ENCODE measurements at regions not wholly inside any gene's neighbourhood (a gene's known extent, or its start where the extent isn't known, plus 50 kb on each side); places are given as distances from the start of the nearest gene placed in this dataset.

DNA sequence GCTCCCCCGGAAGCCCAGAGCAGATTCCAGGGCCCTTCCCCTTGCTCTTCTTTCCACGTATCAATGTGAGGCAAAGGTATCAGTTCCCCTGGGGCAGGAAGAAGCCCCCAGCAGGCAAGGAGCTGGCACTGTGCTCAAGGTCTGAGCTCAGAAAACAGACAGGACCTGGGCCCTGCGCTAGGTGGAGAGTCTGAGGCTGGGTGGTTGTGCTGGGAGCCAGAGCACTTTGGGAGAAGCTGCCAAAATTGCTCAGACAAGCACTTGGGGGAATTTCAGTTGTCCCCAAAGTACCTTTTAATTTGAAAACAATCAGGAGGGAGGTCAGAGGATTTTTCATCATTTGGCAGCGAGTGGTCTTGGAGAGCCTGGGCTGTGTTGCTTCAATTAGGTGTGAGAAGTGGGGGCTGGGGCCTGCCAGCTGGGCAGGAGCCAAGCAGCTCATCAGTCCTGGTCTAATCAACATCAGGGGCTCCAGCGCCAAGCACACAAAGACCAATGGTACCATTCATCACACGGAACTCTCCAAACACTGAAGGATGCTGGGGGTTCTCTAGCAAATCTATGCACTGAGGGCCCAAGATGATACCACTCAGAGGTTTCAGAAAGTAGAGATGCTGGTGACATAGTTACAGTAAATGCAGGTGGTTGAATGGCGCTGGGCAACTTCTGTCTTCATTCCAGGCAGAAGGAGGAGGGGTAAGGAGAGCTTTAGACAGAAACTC is 176.5 kb downstream of the SNX18 start:
- no peaks in the 10 kb centered on the region for H3K27me3 ChIP-seq (ENCODE audit: control insufficient read depth, insufficient read depth, low read length)
- no peak overlapping the region for H3K9ac ChIP-seq (ENCODE audit: low read length)
- no peaks in the 10 kb centered on the region for H3K9me3 ChIP-seq (ENCODE audit: control insufficient read depth, insufficient read depth, low read depth, low read length)
- no peak overlapping the region for H3K4me3 ChIP-seq (ENCODE audit: low read depth, low read length)
- H3K27ac ChIP-seq (ENCODE audit: low read depth, low read length): no peak overlapping the region
- H3K36me3 ChIP-seq (ENCODE audit: control insufficient read depth, insufficient read depth, low read length): no peaks in the 10 kb centered on the region
- no peaks in the 10 kb centered on the region for H3K4me1 ChIP-seq (ENCODE audit: control insufficient read depth, insufficient read depth, low read length)

DNA sequence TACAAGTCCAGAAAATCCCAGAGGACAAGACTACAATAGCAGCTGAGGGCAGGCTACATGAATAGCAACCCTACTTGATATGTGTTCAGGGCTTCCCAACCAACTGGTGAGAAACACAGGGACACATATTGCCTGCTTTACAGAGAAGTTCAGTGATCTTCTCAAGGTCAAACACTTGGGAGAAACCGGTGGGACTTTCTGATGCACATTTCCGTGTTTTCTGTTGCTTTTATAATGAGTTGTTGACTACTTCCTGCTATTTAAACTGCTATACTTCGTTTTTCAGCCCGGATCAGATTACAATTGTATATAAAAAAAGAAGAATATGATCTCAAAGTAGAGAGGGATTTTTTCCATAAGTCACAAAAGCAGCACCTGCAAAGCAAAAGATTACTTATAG is 175.1 kb downstream of the SNX18 start:
- Histone ChIP-seq H3K9ac (ENCODE audit: low read length) (no peak overlapping the region), H3K9me3 (ENCODE audit: control insufficient read depth, insufficient read depth, low read depth, low read length) (no peaks in the 10 kb centered on the region), H3K4me1 (ENCODE audit: control insufficient read depth, insufficient read depth, low read length) (no peaks in the 10 kb centered on the region), H3K27me3 (ENCODE audit: control insufficient read depth, insufficient read depth, low read length) (no peaks in the 10 kb centered on the region), H3K36me3 (ENCODE audit: control insufficient read depth, insufficient read depth, low read length) (no peaks in the 10 kb centered on the region), H3K27ac (ENCODE audit: low read depth, low read length) (no peak overlapping the region), H3K4me3 (ENCODE audit: low read depth, low read length) (no peak overlapping the region)

DNA sequence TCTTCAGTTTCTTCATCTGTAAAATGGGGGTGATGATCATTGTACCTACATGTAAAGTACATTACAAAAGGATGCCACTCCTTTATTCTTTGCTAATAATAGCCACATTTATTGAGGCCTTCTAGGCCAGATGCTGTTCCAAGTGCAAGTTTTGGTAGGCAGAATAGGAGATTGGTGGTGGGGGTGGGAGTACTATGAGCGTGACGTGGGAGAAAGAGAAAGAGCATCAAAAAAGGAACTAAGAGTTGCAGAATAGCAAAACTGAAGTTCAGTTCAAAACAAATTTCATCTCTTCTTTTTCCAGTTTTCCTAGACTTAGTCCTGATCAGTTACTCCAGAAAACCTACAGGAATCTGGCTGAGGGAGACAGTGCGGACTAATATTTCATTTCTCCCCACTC is 174.1 kb downstream of the SNX18 start:
- Histone ChIP-seq H3K9me3 (ENCODE audit: control insufficient read depth, insufficient read depth, low read depth, low read length) (0 out of 2 replicates have a peak, but pooled peaks cover 2% of the 10 kb centered on the region), H3K4me3 (ENCODE audit: low read depth, low read length) (no peak overlapping the region), H3K27ac (ENCODE audit: low read depth, low read length) (no peak overlapping the region), H3K36me3 (ENCODE audit: control insufficient read depth, insufficient read depth, low read length) (no peaks in the 10 kb centered on the region), H3K4me1 (ENCODE audit: control insufficient read depth, insufficient read depth, low read length) (no peaks in the 10 kb centered on the region), H3K27me3 (ENCODE audit: control insufficient read depth, insufficient read depth, low read length) (no peaks in the 10 kb centered on the region), H3K9ac (ENCODE audit: low read length) (no peak overlapping the region)

DNA sequence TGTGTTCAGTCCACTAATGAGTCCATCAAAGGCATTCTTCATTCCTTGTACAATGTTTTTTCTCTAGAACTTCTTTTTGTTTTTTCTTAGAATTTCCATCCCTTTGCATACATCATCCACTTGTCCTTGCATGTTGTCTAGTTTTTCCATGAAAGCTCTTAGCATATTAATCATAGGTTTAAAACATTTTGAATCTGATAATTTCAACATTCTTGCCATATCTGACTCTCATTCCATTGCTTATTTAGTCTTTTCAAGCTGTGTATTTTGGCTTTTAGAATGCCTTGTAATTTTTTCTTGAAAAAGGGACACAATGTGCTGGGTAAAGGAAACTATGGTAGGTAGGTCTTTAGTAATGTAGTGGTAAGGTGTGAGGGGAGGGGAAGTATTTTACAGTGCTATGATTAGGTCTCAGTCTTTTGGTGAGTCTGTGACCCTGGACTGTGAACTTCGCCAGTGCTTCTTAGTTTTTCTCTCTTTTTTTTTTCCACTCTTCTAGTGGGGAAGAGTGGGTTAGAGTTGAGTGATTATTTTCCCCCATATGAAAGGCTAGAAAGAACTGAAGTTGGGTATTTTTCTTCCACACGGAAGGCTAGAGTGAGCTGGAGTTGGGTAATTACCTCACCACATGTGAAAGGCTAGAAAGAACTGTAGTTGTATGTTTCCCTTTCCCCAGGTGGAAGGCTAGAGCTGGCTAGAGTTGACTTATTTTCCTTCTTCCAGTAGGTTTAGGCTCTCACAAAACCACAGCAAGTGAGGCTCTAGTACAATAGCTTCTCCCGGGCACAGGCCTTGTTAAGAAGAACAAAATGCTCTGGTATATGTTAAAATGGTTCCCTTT is 172.1 kb downstream of the SNX18 start:
- H3K4me1 ChIP-seq (ENCODE audit: control insufficient read depth, insufficient read depth, low read length): no peaks in the 10 kb centered on the region
- no peaks in the 10 kb centered on the region for H3K36me3 ChIP-seq (ENCODE audit: control insufficient read depth, insufficient read depth, low read length)
- H3K27ac ChIP-seq (ENCODE audit: low read depth, low read length): no peak overlapping the region
- no peak overlapping the region for H3K9ac ChIP-seq (ENCODE audit: low read length)
- H3K9me3 ChIP-seq (ENCODE audit: control insufficient read depth, insufficient read depth, low read depth, low read length): 0 out of 2 replicates have a peak, but pooled peaks cover 5% of the 10 kb centered on the region
- no peaks in the 10 kb centered on the region for H3K27me3 ChIP-seq (ENCODE audit: control insufficient read depth, insufficient read depth, low read length)
- H3K4me3 ChIP-seq (ENCODE audit: low read depth, low read length): no peak overlapping the region

DNA sequence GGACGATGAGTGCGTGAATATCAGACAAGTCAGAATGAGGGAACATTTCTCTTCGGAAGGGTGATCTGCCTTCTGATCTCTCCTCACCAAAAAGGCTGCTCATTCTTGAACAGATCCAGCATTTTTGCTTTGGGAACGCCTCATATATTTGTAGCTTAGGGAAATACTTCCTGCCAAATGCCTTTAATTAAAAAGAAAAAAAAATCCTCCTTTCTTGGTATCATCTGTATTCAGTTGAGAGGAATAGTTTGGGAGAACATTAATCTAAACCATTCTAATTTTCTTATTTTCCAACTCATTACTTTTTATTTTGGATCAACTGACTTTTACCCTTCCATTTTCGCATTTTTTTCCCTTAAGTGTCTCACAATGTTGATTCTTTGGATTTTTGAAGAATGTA is 163.4 kb downstream of the SNX18 start:
- Histone ChIP-seq H3K4me3 (ENCODE audit: low read depth, low read length) (no peak overlapping the region), H3K36me3 (ENCODE audit: control insufficient read depth, insufficient read depth, low read length) (no peaks in the 10 kb centered on the region), H3K27me3 (ENCODE audit: control insufficient read depth, insufficient read depth, low read length) (no peaks in the 10 kb centered on the region), H3K27ac (ENCODE audit: low read depth, low read length) (no peak overlapping the region), H3K9ac (ENCODE audit: low read length) (no peak overlapping the region), H3K4me1 (ENCODE audit: control insufficient read depth, insufficient read depth, low read length) (no peaks in the 10 kb centered on the region), H3K9me3 (ENCODE audit: control insufficient read depth, insufficient read depth, low read depth, low read length) (no peaks in the 10 kb centered on the region)

DNA sequence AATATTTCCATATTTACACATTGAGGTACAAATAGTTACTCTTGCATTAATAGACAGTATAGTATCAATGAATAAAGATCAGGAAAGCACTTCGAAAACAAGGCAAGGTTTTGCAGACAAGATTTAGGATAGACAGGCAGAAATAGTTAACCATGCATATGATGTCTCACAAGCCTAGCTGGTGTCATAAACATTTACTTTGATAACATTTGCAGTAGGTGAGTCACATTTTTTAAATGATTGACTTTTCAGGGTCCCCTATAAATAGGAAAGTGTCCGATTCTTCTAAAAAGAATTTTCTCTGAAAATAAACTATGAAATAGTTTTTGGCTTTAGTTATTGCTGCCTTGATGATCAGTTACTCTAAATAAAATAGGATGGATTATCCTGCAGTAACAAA is 162.1 kb downstream of the SNX18 start:
- H3K4me3 ChIP-seq (ENCODE audit: low read depth, low read length): no peak overlapping the region
- H3K36me3 ChIP-seq (ENCODE audit: control insufficient read depth, insufficient read depth, low read length): no peaks in the 10 kb centered on the region
- no peaks in the 10 kb centered on the region for H3K9me3 ChIP-seq (ENCODE audit: control insufficient read depth, insufficient read depth, low read depth, low read length)
- H3K27ac ChIP-seq (ENCODE audit: low read depth, low read length): no peak overlapping the region
- H3K9ac ChIP-seq (ENCODE audit: low read length): no peak overlapping the region
- H3K4me1 ChIP-seq (ENCODE audit: control insufficient read depth, insufficient read depth, low read length): no peaks in the 10 kb centered on the region
- no peaks in the 10 kb centered on the region for H3K27me3 ChIP-seq (ENCODE audit: control insufficient read depth, insufficient read depth, low read length)

DNA sequence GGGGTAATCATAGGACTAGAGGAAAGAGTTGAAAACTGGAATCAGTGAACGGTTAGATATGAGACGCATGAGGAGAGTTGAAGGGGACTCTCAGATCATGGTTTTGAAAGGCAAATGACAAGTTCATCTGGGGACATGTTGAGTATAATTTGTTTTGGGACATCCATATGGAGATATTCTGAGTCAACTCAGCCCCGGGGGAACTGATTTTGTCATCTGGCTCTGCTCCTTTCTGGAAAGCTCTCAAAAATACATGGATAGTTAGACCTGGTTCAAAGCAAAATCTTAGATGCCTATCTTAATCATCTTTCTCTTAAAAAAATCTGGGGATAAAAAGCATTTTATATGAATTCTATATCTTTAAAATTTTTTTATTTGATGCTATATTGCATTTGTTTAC is 161.2 kb downstream of the SNX18 start:
- Histone ChIP-seq H3K9ac (ENCODE audit: low read length) (no peak overlapping the region), H3K36me3 (ENCODE audit: control insufficient read depth, insufficient read depth, low read length) (no peaks in the 10 kb centered on the region), H3K9me3 (ENCODE audit: control insufficient read depth, insufficient read depth, low read depth, low read length) (peaks cover 4% of the 10 kb centered on the region; the same call in 1 of the 2 replicates), H3K27me3 (ENCODE audit: control insufficient read depth, insufficient read depth, low read length) (no peaks in the 10 kb centered on the region), H3K27ac (ENCODE audit: low read depth, low read length) (no peak overlapping the region), H3K4me1 (ENCODE audit: control insufficient read depth, insufficient read depth, low read length) (no peaks in the 10 kb centered on the region), H3K4me3 (ENCODE audit: low read depth, low read length) (no peak overlapping the region)

DNA sequence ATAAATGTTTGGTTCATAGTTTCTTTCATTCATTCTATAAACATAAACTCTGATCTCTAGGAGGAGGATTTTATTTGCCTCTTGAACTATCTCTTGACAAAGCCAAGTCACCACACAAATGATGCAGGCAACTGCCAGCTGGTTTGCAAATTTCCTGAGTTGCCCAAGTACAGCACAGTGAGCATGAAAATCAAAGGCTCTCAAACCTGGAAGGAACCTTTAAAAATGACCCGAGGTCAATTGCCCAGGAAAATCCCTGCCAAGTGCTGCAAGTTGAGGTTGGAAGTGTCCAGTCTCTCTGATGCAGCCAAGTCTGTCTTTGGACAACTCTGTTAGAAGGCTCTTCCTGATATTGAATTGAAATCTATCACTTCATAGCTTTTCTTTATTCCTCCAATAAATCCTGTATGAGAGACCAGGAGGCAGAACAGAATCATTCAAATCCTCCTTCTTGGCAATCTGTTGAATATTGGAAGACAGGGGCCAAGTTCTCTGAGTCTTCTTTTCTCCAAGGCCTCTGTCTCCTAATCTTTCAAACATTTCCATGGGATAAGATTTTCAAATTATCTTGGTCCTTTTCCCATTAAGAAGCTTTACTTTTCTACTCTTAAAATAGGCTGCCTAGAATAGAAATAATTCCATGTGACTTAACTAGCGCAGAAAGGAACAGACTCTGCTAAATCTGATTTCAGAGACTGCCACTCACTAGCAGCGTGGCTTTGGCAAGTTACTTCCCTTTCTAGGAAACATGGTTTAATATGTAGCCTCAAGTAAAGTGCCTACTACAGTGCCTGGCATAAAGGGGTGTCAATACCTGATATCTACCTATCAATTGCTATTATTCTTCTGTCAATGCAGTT is 159.2 kb downstream of the SNX18 start:
- Histone ChIP-seq H3K4me1 (ENCODE audit: control insufficient read depth, insufficient read depth, low read length) (no peaks in the 10 kb centered on the region), H3K27me3 (ENCODE audit: control insufficient read depth, insufficient read depth, low read length) (no peaks in the 10 kb centered on the region), H3K27ac (ENCODE audit: low read depth, low read length) (no peak overlapping the region), H3K9ac (ENCODE audit: low read length) (no peak overlapping the region), H3K4me3 (ENCODE audit: low read depth, low read length) (no peak overlapping the region), H3K36me3 (ENCODE audit: control insufficient read depth, insufficient read depth, low read length) (no peaks in the 10 kb centered on the region), H3K9me3 (ENCODE audit: control insufficient read depth, insufficient read depth, low read depth, low read length) (peaks cover 20% of the 10 kb centered on the region)

DNA sequence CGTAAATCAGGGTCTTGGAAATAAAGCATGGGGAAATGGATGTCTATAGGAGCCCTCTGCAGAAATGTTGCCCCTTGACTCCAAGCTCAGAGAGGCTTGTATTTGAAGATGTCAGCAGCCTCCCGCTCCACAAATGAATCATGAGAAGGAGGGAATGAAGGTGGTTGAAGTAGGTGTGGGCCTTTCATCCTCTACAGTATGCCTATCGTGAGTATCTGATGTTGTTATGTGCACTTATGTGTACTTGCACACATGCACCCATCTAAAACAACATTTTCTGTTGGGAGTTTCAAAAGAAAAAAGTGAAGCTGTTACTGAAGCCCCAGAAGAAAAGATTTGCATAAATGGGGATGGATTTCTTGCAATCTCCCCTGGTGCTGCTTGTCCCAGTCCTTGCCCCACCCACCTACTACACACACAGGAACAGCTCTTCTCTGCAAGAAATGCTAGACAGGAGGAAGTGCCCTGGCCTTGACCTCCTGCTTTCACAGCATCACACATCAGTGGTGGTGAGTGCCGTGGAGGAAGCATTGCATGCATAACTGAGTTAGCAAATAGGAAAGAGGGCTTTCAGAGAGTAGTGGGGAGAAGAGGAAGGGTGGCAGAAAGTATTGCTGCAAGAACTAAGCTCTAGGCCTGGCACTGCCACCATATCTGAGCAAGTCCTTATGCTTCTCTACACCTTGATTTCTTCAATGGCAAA is 156.1 kb downstream of the SNX18 start:
- no peak overlapping the region for H3K9ac ChIP-seq (ENCODE audit: low read length)
- H3K4me1 ChIP-seq (ENCODE audit: control insufficient read depth, insufficient read depth, low read length): no peaks in the 10 kb centered on the region
- H3K27ac ChIP-seq (ENCODE audit: low read depth, low read length): no peak overlapping the region
- peaks cover 31% of the 10 kb centered on the region for H3K9me3 ChIP-seq (ENCODE audit: control insufficient read depth, insufficient read depth, low read depth, low read length)
- no peak overlapping the region for H3K4me3 ChIP-seq (ENCODE audit: low read depth, low read length)
- no peaks in the 10 kb centered on the region for H3K36me3 ChIP-seq (ENCODE audit: control insufficient read depth, insufficient read depth, low read length)
- no peaks in the 10 kb centered on the region for H3K27me3 ChIP-seq (ENCODE audit: control insufficient read depth, insufficient read depth, low read length)

DNA sequence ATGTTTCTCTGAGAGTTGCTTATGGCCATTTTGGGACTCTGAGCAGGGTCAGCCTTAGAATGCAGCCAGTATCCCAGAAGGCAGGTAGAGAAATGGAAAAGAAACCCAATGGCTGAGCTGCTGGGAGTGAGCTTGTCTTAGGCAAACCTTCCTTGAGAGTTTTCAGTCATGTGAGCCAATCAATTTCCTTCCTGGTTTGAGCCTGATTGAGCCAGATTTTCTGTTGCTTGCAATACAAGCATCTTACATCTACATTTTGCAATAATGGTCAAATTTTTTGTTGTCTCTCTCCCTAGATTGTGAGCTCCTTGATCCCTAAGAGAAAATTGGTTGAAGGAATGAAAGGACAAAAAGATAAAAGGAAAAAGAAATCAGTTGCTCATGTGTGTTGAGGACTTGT is 155.3 kb downstream of the SNX18 start:
- Histone ChIP-seq H3K27ac (ENCODE audit: low read depth, low read length) (no peak overlapping the region), H3K9me3 (ENCODE audit: control insufficient read depth, insufficient read depth, low read depth, low read length) (peaks cover 39% of the 10 kb centered on the region), H3K4me1 (ENCODE audit: control insufficient read depth, insufficient read depth, low read length) (no peaks in the 10 kb centered on the region), H3K4me3 (ENCODE audit: low read depth, low read length) (no peak overlapping the region), H3K9ac (ENCODE audit: low read length) (no peak overlapping the region), H3K27me3 (ENCODE audit: control insufficient read depth, insufficient read depth, low read length) (no peaks in the 10 kb centered on the region), H3K36me3 (ENCODE audit: control insufficient read depth, insufficient read depth, low read length) (no peaks in the 10 kb centered on the region)

Measured in HUES6 (cell line).